ENCODE measurements at regions not wholly inside any gene's neighbourhood (a gene's known extent, or its start where the extent isn't known, plus 50 kb on each side); places are given as distances from the start of the nearest gene placed in this dataset.
"Not testable (repeated sequence)": the region's sequence is repeated elsewhere in the genome, so short reads cannot be mapped to it uniquely, and the experiment has no call there.

DNA sequence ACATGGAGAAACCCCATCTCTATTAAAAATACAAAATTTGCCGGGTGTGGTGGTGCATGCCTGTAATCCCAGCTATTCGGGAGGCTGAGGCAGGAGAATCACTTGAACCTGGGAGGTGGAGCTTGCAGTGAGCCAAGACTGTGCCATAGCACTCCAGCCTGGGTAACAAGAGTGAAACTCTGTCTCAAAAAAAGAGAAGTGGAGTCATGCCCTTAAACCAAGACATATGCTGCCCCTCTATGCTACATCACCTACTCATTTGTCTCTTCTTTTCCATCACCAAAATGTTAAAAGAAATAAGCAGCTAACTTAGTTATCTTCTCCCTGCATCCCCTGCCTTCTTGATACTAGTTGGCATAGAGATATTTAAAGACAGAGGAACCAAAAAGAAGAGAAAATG is 63.4 kb upstream of the RBPJ start:
- DNase-seq = not testable (repeated sequence)

DNA sequence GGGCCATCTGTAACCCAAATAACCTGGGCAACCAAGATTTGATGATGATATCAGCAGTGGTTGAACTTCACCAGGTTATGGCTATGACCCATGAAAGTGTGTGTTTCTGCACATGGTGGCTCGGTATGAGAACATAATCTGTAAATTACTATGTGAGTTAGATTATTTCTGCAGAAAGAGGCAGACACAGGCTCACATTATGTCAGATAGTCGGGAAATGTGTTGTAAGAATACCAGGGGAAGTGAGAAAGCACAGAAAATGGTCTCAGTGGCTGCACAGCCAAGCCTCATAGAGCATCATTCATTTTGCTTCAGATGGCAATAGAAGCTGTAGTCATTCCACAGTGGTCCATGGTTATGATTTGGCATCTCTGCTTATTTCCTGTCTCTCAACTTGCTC is 63.0 kb upstream of the RBPJ start:
- DNase-seq = no peak

DNA sequence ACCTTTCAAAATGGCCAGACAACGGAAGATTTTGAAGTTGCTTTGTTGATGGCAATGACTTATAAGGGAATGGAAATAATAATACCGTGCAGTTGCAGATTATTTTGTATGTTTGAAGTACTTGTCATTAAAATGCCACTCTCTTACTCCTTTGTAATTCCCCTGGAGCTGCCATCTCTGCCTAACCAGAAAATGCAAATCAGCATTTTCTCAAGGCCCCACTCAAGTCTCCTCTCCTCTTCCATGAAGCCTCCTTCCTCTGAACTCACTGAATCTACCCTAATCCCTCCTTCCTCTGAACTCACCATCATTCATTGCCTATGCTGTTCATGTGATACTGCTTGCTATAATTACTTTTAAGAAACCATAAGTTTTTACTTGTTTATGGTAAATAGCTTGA is 60.2 kb upstream of the RBPJ start:
- DNase-seq = no peak

GRCh38 chr4:26261405-26261804 is 59.4 kb upstream of the RBPJ start:
- no peak for DNase-seq

GRCh38 chr4:26263165-26263564 is 57.6 kb upstream of the RBPJ start:
- no peak for DNase-seq

DNA sequence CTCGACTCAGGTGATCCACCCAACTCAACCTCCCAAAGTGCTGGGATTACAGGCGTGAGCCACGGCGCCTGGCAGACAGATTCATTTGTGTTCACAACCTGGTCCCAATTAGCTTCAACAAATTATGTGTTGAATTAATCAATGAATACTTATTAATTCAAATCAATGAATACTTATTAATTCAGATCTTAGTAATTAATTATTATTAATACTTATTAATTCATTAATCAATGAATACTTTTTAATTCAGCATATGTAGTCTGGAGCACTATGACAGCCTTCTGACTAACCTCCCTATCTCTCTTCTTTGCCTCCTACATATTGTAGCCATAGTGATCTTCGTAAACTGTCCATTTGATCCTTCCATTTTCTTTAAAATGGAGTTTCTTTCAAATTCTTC is 56.7 kb upstream of the RBPJ start:
- no peak for DNase-seq

DNA sequence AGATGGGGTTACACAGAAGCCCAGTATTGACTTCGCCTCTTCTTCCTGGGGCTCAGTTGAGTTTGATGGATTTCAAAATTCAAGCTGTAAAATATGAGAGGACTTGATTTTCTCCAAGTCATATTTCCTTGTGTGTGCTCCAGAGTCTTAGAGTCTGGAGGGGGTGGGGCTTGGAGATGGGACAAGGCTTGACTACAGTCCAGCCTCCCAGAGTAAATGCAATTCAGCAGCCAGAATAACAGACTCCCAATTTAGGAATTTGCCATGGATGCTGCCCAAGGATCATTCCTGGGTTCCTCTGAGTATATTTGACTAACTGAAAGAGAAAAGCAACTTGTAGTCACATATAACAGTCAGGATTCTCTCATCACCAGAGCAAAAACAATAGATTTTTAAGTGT is 53.7 kb upstream of the RBPJ start:
- DNase-seq = no peak

DNA sequence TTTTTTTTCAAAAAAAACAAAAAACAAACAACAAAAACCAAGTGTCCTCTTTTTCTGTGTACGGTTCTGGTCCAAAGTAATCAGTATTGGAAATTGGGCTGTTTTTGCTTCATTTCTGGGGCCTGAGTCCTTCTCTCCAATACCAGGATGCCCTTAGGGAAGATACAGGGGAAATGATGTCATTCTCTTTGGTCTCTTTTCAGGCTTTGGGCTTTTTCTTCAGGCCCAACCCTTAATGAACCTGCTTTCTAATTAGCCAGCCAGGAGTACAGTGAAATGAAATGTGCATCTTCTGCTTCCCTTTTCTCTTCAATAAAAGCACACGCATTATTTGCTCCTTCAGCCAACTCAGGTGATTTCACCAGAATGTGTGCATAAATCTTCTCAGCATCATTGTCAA is 52.6 kb upstream of the RBPJ start:
- DNase-seq = no peak

GRCh38 chr4:26269038-26269437 is 51.8 kb upstream of the RBPJ start:
- no peak for DNase-seq

Data from activated CD4-positive, alpha-beta T cell treated with anti-CD3 and anti-CD28 coated beads, Interleukin-10, Interleukin-2, amounts not matched to agents 100 ng/mL and 50 ng/mL, durations not matched to agents 16 hours and 8 hours (primary cell).